GM19043 (cell line): ENCODE measurements at regions not wholly inside any gene's neighbourhood (a gene's known extent, or its start where the extent isn't known, plus 50 kb on each side); places are given as distances from the start of the nearest gene placed in this dataset.
"Not testable (repeated sequence)": the region's sequence is repeated elsewhere in the genome, so short reads cannot be mapped to it uniquely, and the experiment has no call there.

Experiments used
- ATAC-seq: cut with Tn5 transposase; IDR thresholded peaks from one replicate; pipeline ENCODE4 v1.9.1; 2021; ENCODE audit warnings: low read depth; ENCODE audit not compliant: unreplicated experiment

DNA sequence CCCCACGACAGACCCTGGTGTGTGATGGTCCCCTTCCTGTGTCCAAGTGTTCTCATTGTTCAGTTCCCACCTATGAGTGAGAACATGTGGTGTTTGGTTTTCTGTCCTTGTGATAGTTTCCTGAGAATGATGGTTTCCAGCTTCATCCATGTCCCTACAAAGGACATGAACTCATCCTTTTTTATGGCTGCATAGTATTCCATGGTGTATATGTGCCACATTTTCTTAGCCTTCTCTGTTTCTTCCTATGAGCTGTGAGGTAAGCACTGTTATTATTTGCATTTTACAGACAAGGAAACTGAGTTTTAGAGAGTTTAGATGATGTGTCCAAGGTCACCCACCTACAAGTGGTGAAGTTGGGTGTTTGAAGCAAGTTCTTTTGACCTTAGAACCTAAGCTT is 51.1 kb upstream of the BNC1 start:
- not testable (repeated sequence) for ATAC-seq

DNA sequence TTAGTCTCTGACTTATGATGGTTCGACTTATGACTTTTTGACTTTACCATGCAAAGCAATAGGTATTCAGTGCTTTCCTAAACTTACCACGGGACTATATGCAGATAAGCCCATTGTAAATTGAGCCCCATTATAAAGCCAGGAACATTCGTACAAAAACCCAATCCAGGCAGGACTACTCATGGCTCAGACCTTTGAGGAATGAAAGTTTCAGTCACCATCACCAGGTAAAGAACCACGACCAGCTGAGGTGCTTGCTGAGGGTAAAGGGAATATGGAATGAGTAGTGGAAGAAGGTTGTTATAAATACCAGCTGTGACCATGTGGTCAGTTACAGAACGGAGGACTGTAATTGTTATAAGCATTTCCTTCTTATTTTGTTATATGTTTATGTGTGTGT is 54.9 kb upstream of the BNC1 start:
- no peak for ATAC-seq

DNA sequence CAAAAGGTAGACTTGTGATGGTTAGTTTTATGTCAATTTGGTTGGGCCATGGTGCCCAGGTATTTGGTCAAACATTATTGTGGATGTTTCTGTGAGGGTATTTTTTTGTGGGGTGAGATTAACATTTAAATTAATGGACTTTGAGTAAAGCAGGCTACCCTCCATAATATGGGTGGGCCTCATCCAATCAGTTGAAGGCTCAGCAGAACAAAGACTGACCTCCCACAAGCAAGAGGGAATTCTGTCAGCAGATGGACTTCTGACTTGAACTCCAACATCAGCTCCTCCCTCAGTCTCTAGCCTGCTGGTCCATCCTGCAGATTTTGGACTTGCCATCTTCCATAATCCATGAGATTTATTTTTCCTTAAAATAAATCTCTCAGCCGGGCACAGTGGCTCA is 55.6 kb upstream of the BNC1 start:
- ATAC-seq, result no peak

DNA sequence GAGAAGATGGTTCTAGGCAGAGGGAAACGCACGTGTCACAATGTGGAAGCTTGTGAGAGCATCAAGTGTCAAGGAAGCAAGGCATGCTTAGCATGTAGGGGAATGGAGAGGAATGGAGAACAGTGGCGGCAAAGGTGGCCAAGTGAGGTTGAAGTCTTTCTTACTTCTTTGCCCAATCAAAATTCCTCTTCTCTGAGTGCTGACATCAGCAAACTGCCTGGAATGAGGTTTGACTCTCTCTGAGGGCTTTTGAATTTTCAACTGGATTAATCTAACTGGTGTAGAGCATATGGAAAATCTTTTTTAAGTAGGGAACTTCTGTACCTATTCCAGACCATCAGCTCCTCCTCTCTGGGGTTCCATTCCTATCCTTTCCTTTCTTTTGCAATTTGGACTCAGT is 61.9 kb upstream of the BNC1 start:
- no peak for ATAC-seq

DNA sequence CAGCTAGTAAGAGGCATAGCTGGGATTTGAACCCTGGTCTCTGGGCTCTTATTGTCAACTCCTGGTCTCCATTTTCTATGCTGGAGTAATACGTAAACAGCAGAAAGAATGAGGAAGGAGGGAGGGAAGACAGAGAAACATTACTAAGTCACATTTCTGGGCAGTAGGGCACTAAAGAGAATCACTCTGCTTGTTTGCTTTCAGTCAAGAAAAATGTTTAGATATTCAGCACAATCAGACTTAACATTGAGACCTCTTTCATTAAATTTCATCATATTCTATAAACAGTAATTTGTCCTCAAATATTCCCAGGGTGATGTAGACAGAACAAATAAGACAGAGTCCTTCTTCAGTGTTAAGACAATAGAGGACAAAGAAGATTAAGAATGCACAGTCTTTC is 67.7 kb upstream of the BNC1 start:
- no peak for ATAC-seq

DNA sequence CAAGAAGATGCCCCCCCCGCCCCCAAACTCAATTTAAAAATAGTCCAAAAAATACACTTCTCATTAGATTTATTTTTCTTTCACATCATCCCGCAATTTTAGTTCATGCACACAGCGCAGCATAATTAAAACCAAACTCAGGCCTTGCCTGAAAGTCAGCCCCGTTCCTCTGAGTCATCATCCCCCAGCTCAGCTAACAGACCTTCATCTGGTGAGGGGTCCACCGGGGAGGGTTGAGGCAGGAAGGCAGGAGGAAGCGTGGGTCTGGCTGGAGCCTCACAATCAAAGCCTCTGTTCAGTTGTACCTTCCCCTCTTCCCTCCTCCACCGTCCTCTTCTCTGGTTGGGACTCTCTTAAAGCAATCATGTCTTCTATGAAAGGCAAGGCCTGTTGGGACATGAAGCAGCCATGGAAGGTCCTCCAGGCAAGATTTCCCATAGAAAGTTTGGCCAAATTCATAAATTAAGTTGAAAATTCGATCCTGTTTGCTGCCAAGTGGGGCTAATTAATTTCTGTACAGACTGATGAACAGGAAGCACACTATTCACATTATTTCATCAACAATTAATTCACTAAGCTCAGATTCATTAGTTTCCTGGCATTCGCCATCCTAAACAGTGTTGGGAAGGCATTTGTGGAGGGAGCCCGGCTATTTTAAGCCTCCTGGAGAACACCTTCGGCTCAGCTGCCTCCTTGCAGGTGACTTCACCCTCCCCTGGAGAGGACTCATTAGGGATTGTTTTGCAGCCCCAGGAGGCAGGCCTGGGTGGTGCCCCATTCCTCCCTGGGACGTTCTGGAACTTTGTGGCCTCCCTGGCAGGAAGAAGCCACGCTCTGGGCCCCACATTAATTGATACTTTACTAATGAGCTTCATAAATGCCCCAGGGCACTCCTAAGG is 72.3 kb upstream of the BNC1 start:
- no peak for ATAC-seq

DNA sequence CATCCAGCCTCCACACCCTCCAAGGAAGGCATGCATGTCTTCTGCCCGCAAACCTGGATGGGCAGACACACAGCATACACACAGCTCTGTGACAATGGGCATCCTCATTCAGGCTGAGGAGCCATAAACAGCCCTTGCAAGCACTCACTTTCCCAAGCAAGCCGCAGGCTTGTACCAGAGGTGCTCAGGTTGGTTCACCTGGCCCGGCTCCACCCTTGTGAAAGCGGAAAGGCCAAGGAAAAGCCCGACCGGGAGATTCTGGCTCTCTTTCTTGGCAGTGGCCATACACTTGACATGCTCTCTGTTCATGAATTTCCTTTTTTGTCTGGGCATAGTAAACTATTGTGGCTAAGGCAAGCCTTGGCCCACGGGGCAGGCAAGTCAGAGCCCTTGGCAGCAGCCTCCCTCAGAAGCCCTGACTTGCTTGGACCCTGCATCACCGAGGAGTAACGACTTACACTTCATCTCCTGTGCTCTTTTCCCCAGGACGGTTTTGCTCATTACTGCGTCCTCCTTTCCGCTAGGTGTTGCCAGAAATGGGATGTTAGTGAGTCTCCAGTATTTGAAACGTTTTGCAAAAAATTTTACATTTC is 74.6 kb upstream of the BNC1 start:
- no peak for ATAC-seq

DNA sequence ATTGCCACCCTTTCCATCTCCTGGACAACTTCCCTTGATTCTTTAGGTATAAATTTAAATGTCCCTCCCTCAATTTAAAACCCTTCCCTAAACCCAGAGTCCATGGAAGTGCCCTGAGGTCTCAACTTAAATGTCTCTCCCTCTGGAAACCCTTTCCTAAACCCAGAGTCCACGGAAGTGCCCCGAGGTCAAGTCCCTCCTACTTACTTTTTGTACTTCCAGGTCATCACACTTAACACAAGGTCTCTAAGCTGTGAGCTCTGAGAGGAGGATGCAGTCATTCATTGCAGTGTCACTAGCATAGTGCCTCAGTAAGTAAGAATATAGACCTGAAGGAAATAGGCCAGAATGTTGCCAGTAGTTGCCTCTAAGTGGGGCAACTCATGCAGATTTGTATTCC is 78.2 kb upstream of the BNC1 start:
- no peak for ATAC-seq

DNA sequence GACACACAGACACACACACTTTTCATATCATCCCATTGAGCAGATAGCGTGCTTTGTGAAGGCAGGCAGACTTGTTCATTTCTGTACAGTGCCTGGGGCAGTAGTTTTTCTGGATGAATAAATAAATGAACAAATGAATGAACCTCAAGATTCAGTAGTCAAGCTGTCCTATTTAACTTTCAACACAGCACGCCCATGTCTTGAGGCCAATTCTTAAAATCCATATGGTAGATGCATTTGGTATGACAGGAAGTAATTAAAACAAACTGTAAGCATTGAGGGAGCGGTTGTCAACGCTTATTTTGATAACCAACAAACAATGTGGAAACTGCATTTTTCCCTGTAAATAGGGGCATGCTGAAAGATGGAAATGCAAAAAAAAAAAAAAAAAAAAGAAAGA is 80.0 kb upstream of the BNC1 start:
- no peak for ATAC-seq

DNA sequence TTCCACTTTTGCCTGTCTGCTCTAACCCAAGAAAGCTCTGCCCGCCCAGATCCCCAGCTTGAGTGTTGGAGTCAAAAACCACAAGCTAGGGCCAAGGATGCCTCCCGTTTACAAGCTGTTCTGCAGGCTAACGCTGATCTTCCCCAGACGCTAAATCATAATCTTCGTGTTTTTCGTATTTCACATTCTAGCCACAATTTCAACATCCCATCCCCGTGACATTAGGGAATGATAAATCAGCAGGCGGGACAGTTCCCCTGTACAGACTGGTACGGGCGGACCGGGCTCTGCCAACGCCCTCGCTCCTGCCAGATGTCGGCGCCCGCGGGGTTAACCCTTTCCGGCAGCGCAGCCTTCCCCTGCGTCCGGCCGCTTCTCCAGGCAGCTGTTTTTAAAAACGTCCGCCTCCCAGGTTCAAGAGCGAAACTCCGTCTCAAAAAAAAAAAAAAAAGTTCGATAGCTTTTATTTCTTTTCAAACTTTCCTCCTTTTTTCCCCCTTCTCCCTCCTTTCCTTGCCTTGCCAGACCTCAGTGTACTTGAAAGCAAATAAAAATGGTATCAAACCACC is 81.0 kb upstream of the BNC1 start:
- ATAC-seq, result no peak

DNA sequence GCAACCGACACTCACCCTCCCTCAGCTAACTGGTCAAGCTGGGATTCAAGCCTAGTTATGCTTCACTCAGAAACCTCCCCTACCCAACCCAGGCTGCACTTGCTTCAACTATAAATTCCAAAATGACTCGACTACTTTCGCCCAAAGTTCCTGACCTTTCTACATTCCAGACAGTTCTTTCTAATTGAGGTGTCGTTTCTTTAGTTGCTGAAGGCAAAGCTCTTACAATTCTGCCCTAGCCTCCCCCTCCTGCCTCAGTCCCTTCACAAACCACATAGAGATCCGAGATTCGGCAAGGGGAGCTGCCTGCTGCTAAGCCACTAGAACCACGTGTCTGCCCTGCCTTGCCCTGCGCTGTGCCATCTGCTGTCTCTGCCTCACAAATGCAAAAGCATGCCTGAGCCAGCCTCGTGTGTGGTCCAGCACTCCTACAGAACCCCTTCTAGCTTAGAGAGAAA is 74.7 kb upstream of the SH3GL3 start:
- ATAC-seq, result no peak

DNA sequence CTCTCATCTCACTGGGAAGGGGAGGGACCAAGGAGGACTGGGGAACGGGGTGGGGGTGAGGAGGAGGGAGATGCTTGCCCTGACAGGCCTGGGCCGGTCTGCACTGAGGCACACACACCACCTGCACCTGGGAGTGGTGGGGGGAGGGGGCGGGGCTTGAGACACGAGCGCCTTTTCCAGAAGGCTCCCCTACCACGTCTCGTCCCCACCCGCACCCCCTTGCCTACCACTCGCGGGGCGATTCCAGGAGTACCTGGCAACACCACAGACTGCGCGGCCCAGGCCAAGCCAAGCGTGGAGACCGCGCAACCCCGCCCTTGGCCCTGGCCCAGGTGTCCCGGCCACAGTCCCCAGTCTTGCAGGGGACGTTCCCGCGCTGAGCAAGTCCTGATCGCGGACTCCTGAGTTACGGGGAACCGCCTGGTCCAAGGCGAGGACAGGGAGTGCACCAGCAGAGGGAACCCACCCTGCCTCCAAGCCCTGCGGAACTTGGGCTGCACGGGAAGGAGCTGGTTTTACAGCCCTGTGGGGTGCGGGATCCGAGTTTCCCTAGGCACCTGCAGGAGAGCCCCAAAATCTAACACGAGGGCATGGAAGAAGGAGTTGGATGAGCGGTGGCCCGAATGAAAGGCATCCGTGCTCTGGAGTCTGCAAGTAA is 68.1 kb upstream of the SH3GL3 start:
- no peak for ATAC-seq

DNA sequence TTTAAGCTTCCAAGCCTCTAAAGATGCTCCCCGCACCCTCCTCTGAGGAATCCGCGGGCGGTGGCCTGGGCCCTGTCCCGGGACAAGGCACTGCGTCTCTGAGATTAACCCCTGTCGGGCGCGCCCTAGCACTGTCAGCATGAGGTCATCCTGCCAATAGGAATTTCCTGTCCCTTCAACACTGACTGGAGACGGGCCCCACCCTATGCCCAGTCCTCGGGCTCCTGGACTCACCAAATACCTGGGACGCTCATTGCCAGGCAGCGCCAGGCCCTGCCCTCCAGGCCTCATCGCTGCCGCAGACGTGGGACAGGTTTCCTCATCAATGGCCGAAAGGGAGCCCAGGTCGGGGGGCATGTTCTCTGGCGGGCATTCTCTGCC is 67.6 kb upstream of the SH3GL3 start:
- no peak for ATAC-seq

DNA sequence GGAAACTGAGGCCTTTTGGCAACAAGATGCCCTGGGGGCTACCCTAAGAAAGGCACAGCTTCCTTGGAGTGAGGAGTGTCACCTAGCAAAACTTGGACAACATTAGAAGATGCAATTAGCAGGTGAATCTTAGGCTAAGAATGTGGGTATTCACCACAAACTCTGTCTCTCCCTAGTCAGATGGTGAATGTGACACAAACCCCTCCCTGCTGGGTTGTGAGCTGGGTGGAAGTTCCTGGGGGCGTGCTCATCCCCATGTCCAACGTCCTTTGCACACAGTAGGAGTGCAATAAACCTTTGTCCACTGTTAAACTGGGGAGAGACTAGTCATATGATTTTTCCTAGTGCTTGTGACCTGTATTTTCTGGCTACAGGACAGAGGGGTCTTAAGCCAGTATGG is 67.1 kb upstream of the SH3GL3 start:
- no peak for ATAC-seq

DNA sequence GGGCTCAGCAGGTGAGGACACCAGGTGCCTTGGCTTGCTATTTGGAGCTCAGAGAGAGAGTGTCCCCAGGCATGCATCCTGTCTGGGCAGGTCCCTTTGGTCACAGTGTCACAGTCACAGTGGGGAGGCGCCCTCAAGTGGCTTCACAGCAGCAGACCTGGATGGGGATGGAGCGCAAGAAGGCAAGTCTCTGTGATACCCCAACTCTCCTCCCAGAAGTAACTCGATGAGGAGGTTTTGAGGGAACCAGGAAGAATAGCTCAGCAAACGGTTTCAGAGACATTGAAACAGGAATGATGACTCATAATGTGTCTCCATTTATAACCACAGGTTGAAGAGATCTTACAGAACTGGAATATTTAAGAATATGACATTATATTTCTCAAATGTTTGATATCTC is 66.5 kb upstream of the SH3GL3 start:
- peak; percentile 93 for ATAC-seq

DNA sequence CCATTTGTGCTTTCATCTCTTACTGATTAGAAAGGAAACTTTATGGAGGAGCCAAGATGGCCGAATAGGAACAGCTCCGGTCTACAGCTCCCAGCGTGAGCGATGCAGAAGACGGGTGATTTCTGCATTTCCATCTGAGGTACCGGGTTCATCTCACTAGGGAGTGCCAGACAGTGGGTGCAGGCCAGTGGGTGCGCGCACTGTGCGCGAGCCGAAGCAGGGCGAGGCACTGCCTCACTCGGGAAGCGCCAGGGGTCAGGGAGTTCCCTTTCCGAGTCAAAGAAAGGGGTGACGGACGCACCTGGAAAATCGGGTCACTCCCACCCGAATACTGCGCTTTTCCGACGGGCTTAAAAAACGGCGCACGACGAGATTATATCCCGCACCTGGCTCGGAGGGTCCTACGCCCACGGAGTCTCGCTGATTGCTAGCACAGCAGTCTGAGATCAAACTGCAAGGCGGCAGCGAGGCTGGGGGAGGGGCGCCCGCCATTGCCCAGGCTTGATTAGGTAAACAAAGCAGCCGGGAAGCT is 63.5 kb upstream of the SH3GL3 start:
- ATAC-seq, result not testable (repeated sequence)

DNA sequence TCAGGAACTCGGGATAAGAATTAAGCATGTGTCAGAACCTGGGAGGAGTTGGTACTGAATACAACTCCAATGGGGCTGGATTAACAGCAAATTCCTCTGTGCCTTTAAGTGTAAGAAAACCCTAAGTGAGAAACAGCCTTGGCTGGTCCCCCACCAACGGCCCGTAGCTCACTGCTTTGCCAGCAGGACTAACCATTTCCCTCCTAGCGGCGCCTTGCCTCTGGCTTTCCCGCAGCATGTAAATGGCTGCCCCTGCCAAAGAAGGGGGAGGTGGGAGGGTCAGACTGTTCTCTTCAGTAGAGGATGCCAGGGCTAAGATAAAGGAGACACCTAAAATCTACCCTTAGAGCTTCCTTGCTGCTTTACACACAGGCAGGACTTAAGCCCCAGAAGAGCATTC is 51.0 kb upstream of the SH3GL3 start:
- no peak for ATAC-seq
